HG02678 (cell line): ENCODE measurements at regions not wholly inside any gene's neighbourhood (a gene's known extent, or its start where the extent isn't known, plus 50 kb on each side); places are given as distances from the start of the nearest gene placed in this dataset.

ENCODE experiments used
- ATAC-seq: cut with Tn5 transposase; IDR thresholded peaks from one replicate; pipeline ENCODE4 v1.9.1; 2021; ENCODE audit warnings: mild to moderate bottlenecking, moderate library complexity; ENCODE audit not compliant: unreplicated experiment

DNA sequence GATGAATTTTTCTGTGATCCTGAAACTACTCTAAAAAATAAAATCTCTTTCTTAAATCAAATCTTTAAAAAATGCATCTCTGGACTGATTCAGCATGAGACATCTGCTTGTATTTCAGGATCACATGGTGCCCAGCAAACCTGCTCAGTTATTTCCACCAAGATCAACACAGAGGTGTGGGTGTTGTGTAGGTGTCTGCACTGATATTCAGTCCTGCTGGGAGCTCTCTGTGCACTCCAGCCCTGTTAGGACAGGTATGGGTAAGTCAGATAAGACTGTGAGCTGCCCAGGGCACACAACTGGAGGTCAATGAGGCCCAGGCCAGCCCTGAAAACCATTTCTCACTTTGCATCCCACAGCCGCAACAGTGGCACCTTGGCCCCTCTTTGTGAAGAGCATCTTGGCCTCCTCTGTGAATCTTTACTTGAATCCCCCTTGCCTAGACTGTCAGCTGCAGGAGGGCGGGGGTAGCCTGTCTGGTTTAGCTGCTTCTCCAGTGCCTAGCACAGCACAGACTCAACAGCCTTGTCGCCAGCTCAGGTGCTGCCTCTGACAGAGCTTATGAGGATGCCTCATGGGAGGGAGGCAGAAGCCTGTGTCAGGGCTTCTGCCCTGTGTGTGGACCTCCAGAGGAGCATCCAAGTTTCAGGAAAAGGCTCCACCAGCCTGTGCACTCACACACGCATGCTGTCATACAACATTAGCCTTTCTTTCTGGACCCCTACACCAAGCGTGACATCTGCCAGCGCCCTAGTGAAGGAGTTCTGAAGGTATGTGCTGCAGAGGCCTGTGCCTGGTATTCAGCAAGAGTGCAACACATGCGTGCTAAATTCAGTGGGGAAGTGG, 187.6 kb upstream of the CST7 start:
- ATAC-seq = no peak

DNA sequence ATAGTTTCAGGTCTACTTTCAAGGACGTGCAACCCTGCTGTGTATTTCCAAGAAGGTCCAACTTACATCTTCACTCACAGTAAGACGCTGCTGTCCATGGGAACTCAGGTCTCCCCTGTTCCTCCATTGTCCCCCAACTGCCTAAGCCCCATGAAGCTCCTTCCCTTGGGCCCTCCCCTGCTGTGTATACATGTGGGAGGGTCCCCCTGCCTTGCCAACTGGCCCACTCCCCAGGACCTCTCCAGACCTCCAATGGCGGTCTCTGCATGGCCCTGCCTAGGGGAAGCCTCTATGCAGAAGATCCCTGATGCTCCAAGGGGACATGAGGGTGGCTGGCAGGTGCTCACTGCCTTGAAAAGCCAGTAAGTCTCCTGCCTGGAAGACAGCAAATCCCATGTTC, 186.7 kb upstream of the CST7 start:
- ATAC-seq = no peak

- no peak for ATAC-seq
Measured at GRCh38 chr20:24762791-24763350, 186.2 kb upstream of the CST7 start.

- no peak for ATAC-seq
Measured at GRCh38 chr20:24763386-24764026, 185.6 kb upstream of the CST7 start.

DNA sequence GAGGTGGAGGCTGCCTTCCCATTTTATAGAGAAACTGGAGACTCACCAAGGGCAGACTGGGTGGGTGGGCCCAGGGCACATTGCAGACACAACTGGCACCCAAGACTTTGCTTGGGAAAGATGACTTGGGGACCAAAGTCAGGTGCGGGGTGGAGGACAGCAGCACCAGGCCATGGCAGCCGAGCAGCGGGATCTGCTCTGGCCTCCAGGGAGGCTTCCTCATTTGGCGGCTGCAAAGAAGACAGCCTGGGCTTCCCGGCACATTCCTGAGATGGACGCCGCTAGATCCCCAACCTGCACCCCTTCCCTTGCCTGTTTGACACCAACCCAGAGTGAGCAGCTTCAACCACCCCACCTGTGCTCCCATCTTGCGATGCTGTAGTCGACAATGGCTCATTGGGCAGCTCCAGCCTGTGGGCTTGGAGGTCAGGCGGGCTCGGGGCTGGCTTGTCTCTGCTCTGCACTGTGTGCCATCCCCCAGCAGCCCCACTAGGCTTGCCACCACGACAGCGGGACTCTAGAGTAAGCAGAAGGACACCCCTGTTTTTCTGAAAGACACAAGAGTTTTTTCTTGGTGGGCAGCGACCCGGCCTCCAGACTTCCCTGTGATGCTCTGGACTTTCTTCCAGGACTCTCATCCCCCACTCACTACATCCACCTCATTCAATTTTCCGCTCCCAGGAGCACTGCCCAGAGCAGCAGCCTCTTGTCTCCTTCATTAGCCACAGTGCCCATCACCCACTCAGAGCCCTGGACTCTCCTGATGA, 184.9 kb upstream of the CST7 start:
- ATAC-seq = no peak

- ATAC-seq = no peak
Measured at GRCh38 chr20:24764794-24765202, 184.3 kb upstream of the CST7 start.

- no peak for ATAC-seq
Measured at GRCh38 chr20:24765316-24766142, 183.5 kb upstream of the CST7 start.

DNA sequence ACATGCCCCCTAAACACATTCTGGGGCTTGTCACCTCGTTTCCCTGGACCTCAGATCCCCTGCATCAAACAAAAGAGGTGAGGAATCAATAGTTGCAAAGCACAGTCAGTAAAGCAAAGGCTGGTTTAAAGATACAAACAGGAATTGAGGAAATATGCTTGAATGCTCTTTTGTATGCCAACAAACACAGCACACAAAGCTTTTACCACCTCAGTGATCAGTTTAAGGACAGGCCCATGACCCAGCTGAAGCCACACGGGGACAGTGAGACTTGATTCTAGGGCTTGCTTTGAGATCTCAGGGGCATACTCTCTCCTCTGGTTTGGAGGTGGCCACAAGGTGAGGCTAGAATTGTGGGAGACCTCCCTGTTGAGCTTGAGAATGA, 182.9 kb upstream of the CST7 start:
- no peak for ATAC-seq

GRCh38 chr20:24766826-24767622, 182.0 kb upstream of the CST7 start:
- no peak for ATAC-seq

DNA sequence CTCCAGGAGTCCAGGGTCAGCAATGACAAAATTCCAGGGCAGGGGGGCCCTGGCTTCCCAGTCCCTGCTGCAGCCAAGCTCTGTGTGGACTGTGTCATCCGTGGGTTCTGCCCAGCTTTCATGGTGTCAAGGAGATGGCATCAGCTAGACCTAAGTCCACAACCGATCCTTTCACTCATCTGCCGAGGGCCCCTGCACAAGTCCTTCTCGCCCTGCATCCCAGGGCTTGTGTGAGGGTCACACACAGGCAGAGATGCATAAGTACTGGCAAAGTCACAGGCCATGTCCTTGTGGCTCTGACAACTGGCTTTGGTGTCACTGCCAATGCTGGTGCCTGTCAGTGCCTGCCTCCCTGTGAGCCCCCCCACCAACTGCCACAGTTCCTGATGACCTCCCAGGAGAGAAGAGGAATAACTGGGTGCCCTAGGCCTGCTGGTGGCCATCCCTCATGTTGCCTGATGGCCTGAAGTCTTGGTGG, 181.4 kb upstream of the CST7 start:
- no peak for ATAC-seq

- no peak for ATAC-seq
Measured at GRCh38 chr20:24768201-24768636, 180.8 kb upstream of the CST7 start.

- no peak for ATAC-seq
Measured at GRCh38 chr20:24768713-24769601, 180.1 kb upstream of the CST7 start.

- ATAC-seq = no peak
Measured at GRCh38 chr20:24769878-24770627, 179.0 kb upstream of the CST7 start.

DNA sequence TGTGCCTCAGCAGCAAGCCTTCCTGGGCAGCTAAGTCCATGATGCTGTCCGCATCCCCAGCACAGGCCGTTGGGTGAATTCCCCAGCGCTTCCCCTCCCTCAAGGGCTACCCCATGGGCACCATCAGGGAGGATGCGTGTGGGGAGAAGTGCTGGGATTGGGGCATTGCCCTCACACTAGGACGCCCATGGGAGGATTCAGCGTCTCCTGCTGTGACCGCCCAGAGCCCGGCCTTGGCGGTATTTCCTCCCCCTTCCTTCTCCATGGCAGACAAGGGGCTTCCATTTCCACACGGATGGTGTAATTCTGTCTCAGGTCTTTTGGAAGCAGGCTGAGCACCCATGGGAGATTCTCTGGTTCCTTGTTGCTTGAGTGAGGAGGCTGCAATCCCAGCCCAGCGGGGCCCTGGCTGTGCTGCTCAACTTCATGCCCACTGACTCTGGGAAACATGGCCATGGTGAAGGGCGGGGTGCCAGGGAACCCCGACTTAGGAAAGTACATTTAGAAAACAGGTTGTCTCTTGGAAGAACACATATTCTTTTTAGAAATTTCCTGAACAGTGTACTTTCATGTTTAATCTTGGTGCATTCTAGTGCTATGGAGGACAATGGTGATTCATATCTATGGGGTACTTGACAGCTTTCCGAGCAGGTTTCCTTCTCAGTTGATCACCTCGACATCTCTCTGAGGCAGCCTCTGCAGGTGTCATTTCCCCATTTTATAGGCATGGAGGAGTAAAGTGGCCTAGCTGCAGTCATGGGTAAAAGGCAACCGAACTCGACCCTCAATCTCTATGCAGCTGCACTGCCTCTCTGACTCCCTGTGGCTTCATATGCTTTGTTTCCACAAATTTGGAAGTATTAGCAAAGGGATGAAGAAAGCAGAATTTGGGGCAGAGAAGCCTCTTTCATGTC, 178.2 kb upstream of the CST7 start:
- ATAC-seq = no peak

GRCh38 chr20:24771542-24772061, 177.5 kb upstream of the CST7 start:
- ATAC-seq = no peak

GRCh38 chr20:24772667-24773066, 176.4 kb upstream of the CST7 start:
- no peak for ATAC-seq

DNA sequence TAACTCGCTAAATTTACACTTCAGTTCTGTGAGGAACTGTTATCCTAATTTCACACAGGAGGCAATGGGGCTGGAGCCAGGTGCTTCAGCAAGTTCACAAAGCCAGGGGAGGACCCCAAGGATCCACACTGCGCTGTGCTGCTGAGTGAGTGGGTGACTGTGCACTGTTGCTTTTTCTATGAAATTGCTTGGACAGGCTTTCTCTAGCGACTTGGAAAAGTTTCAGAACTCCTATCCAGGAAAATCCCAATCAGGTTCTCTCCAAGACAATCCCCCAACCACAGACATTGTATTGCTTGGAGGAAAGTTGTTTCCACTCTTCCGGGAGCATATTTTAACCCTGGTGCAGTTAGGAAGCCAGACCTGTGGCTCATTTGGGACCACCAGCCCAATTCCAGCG, 175.9 kb upstream of the CST7 start:
- no peak for ATAC-seq
